Stimulated activated CD4-positive, alpha-beta T cell treated with anti-CD3 and anti-CD28 coated beads, TNF-alpha, amount 100 ng/mL, for 24 hours (primary cell): ENCODE measurements at regions not wholly inside any gene's neighbourhood (a gene's known extent, or its start where the extent isn't known, plus 50 kb on each side); places are given as distances from the start of the nearest gene placed in this dataset.
"Not testable (repeated sequence)": the region's sequence is repeated elsewhere in the genome, so short reads cannot be mapped to it uniquely, and the experiment has no call there.

Experiments used
- DNase-seq, 3 experiments: peaks; one replicate each; pipeline ENCODE4 v3.0.0-alpha.2; 2020; ENCODE audit warnings: low read depth in 3 of 3

DNA sequence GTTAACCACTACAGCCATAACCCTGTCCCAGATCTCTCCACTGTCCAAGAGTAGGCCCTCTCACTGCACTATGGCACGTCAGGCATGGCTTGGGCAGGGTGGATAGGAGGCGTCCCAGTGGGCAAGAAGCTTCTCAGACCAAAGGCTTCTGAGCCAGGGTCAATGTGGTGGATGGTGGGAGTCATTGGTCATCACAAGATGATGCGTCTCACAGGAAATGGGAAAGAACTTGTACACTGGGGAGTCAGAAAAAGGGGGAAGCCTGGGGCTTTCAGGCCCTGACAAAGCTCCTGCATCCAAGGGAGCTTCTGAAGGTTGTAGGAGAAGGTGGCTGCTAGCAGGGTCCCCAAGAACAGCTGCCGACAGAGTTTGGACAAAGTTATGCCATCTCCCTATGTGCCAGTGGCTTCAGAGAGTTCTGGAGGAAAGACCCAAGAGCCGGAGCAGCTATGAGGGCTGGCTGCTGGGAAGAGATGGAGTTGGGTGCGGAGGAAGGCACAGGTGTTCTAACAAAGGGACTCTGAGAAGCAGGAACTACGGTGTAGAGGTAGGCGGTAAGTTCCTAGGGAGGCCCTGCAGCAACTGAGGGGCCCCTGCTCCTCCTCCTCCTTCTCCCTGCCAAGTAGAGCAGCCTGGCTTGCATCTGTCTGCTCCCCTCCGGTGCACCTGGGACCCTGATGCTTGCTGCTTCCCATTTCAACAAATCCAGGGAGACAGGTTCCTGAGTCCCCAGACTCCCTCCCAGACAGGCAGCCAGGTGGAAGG, 81.1 kb downstream of the ARL6IP4 start:
- no peak for DNase-seq

DNA sequence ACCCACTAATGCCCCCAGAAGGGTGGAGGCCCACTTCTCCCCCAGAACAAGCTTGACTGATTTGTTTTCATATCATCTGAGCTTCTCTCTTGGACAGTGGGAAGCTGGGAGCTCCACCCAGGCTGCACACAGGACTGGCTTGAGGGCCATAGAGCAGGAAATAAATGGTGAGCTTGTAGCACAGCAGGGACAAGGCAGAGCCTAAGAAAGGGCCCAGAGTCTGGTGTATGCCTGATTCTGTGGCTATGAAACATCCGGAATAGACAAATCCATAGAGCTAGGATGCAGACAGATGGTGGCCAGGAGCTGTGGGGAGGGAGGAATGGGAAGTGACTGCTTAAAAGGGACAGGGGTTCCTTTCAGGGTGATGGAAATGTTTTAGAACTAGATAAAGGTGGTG, 79.0 kb downstream of the ARL6IP4 start:
- DNase-seq = no peak

GRCh38 chr12:123058980-123059379, 78.5 kb downstream of the ARL6IP4 start:
- no peak for DNase-seq

- DNase-seq = no peak
Observed at GRCh38 chr12:123058481-123058880, 78.0 kb downstream of the ARL6IP4 start.

DNA sequence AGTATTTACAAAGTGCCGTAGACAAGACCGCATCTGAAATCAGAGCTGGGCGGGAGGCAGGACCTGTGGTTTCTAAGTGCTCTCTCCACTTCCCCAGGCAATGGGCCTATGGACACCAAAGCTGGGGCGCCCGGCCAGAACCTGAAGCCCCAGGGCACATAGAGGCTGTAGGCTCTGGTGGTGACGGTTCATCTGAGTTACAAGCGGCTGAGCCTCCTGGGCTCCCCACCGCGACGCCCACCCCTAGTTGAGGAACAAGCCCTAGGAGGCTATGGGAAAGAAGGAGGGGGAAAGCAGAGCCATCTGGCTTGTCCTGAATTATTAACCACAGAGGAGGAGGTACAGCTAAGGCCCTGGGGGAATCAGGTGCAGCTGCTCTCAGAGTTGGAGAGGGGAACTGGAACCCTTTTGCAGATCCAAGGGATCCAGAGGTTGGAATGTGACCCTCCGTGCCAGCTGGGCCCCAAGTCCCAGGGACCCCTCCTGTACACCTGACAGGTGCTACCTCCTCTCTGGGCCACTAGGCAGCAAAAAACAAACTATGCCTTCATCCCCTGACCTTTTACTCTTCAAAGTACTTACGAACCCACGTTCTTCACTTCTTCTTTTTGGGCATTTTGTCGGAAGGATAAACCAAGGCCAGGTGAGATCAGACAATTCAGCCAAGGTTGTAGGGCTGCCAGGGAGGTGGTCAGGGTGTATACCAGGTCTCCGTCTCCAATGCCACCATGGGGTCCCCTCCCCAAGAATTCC, 77.2 kb downstream of the ARL6IP4 start:
- DNase-seq = no peak

GRCh38 chr12:123056709-123057108, 76.2 kb downstream of the ARL6IP4 start:
- DNase-seq = no peak

DNA sequence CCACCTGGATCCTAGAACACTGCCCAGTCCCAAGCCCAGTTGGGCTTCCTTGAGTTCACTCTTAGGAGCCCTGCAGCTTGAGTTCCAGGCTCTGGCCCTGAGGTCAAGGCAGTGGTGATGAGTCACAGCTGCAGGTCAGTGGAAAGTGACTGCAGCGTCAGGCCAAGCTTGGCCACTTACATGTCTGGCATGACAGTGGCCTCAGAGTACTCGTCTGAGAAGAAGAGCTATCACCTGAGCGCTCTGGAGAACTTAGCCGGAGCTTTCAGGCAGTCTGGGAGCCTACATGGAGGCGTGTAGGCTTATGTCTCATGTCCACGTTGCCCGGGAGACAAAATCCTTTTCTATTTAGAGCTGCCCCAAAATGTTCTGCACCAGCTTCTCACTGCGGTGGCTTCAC, 75.6 kb downstream of the ARL6IP4 start:
- no peak for DNase-seq

GRCh38 chr12:123055281-123055766, 74.8 kb downstream of the ARL6IP4 start:
- no peak for DNase-seq

- no peak for DNase-seq
Observed at GRCh38 chr12:123054371-123054770, 73.9 kb downstream of the ARL6IP4 start.

GRCh38 chr12:123051556-123051955, 71.1 kb downstream of the ARL6IP4 start:
- no peak for DNase-seq

DNA sequence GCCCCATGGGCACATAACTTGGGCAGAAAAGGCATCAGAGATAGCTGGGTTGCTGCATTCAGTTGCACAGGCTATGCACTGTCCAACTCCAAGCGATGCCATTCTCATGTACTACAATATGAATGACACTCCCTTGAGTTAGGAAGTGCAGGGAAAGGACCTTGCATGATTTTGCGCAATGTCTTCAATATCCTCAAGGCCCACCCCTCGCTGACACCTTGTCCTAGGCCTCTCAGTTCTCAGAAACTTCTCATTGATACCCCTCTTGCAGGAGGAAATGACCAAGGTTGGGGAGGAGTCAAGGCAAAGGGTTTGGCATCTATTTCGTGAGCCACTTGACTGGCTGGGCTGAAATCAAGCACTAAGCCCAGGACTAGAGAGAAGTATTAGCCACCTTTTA, 70.4 kb downstream of the ARL6IP4 start:
- DNase-seq = no peak

DNA sequence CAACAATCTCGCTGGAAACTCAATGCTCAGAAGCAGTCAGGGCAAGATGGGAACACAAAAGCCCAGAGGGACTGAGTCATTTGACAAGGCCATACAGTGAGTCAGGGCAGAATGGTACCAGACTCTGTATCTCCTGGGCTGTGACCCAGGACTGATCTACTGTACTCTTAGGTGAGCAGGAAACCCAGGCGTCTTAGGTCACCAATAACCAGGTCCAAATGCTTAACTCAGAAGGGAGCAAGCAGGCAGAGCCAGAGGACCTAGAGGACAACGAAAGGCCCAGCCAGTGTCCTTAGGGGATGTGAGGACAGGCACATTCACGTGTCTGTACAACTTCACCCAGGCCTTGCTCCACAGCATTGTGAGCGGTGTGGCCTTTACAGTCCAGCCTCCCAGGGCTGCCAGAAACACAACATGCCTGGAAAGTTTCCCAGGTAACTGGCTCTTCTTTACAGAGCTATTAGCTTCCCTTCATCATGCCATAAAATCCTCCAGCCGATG, 69.9 kb downstream of the ARL6IP4 start:
- DNase-seq = no peak

DNA sequence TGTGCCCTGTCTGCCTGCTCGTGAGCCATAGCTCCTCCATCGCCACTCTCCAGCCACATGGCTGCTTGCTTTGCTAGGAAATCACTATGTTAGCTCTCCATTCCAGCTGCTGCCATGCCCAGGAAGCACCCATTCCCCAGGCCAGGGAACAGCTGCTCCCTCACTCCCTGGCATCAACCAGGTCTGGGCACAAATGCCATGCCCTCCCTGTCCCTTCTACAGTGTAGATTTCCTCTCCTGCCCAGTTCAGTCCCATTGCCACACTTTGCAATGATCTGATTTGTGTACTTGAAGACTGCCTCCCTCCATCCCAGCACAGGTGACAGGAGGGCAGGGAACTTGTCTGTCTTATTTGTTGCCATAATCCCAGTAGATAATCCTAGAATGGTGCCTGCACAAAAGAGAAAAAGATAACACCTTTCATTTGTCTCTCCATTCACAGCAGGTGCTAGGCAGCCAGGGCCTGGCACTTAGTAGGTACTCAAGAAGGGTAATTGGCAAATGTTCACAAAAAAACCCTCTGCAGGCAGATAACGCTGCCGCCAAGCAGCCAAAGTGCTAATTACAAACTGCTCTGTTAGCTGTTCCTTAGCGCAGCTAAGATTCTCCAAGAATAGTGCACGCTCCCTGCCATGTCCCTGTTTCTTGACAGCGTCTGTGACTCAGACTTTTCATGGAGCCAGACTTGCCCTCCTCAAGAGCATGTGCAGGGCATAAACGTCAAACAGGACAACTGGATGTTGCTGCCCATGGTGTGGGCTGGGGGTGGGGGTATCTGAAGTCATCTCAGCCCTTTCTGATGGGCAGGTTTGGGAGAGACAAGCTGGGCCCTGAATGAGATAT, 69.1 kb downstream of the ARL6IP4 start:
- DNase-seq = no peak

DNA sequence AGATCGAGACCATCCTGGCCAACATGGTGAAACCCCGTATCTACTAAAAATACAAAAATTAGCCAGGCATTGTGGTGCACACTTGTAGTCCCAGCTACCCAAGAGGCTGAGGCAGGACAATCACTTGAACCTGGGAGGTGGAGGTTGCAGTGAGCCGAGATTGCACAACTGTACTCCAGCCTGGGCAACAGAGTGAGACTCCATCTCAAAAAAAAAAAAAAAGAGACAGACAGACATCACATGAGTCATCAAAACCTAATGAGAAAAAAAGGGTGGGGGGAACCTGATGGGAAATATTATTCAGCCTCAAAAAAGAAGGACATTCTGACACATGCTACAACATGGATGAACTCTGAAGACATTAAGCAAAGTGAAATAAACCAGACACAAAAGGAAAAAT, 67.4 kb downstream of the ARL6IP4 start:
- DNase-seq = not testable (repeated sequence)

DNA sequence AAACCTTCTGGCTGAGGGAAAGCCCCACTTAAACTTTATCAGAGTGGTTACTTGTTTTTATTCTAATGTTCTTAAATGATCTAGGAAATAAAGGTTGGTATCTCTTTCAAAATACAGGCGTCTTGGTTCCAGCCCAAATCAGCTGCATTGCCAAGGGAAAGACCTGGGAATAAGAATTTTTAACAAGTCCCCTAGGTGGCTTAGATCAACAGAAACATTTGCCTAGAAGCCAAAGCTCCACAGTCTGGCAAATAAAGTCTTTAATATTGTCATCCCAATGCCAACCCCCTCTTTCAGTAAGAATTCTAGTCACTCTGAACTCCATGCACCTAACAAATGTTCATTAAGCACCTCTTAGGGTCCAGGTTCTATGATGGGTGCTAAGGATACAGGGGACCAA, 66.8 kb downstream of the ARL6IP4 start:
- no peak for DNase-seq

DNA sequence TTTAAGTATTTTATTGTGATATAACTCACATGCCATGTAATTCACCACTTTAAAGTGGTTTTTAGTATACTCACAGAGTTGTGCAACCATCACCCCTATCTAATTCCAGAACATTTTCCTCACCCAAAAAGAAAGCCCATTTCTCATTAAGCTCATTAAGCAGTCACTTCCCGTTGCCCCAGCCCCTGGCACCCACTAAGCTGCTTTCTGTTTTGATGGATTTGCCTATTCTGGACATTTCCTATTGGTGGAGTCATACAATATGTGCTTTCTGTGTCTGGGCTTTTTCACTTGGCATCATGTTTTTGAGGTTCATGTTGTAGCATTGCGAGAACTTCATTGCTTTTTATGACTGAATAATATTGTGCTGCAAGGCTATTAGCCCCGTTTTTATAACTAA, 66.0 kb downstream of the ARL6IP4 start:
- no peak for DNase-seq

DNA sequence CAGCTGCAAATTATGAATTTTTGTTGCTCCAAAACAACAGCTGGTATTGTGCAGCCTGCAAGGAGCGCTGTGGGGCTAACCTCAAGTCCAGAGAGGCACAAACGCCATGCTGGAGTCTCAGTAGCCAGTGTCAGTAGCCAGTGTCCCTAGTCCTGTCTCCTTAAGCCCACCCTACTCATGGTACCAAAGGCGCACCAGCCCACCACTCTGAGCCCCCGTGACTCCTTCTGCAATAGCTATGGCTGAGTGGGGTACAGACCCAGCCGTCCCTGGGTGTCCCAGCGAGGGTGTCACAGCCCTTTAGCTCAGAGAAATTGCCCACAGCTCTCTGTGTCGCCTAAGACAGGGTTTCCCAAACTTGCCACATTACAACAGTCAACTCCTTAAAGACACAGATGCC, 65.2 kb downstream of the ARL6IP4 start:
- DNase-seq = no peak

GRCh38 chr12:123044351-123044750, 63.9 kb downstream of the ARL6IP4 start:
- no peak for DNase-seq

GRCh38 chr12:123043536-123044001, 63.1 kb downstream of the ARL6IP4 start:
- peak; percentile 41 to 76 (median 47) for DNase-seq

DNA sequence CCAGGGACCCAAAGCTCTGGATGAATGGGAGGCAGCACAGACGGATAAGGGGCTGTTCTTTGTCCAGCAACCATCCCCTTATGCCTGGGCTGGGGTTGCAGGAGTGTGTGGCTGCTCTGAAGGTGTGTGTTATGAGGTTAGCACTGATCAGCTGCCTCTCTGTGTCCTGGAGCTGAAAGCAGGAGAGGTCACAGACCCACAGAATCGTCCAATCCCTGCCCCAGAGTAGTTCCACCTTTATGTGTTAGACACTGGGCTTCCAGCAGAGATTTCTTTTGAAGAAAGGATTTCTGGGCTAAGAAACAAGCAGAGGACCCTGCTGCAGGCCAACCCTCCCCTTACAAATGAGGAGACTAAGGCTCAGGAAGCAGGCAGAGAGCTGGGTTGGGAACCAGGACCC, 62.4 kb downstream of the ARL6IP4 start:
- DNase-seq = no peak

GRCh38 chr12:123041811-123042655, 61.6 kb downstream of the ARL6IP4 start:
- no peak for DNase-seq
